K562 (cell line): ENCODE measurements at regions not wholly inside any gene's neighbourhood (a gene's known extent, or its start where the extent isn't known, plus 50 kb on each side); places are given as distances from the start of the nearest gene placed in this dataset.

Experiments used
- ATAC-seq: fragments of 200-7000 bp; cut with Tn5 transposase; 3 replicates; pipeline ENCODE4 v1.9.1; 2020; ENCODE audit warnings: moderate library complexity
- BruUV-seq: library from RNA; stranded (reverse); fragments of 400-500 nt; replicated peaks from 2 replicates; lab custom pipeline; 2021; lab: Mats Ljungman, UMichigan
- CTCF ChIA-PET: fragments of 300-600 bp; formaldehyde crosslinking; extraction: SDS; loops from one replicate; lab custom pipeline; 2021; ENCODE audit warnings: low intra/inter-chr PET ratio; lab: Yijun Ruan, JAX
- POLR2A ChIA-PET: fragments of 300-600, 350-650 bp; sonication (Branson Sonifier 250); formaldehyde crosslinking; extraction: SDS; loops from one replicate; lab custom pipeline; 2021; ENCODE audit warnings: antibody characterized with exemption, inconsistent platforms; lab: Yijun Ruan, JAX
- DNase-seq, 4 experiments: peaks; one replicate each; pipeline versions ENCODE4 v3.0.0 to v3.0.0-alpha.2; 2011 to 2018; ENCODE audit warnings: low spot score in 3 of 4, mixed read lengths in 3 of 4; ENCODE audit errors: extremely low read depth in 1 of 4
- FAIRE-seq: peaks from 2 replicates; lab custom pipeline; 2011; peaks lifted over from hg19 to GRCh38; lab: Jason Lieb, UNC
- H2AFZ ChIP-seq: 2 replicates; pipeline ENCODE4 v1.6.0; 2011; ENCODE audit warnings: low read depth, low read length, control low read depth, inconsistent platforms
- H3K27ac ChIP-seq: fragments of 200-600 bp; 3 replicates; pipeline ENCODE4 v1.8.0; 2011; ENCODE audit warnings: low read depth, mild to moderate bottlenecking, control low read depth, inconsistent platforms, low read length, moderate library complexity, mixed read lengths; ENCODE audit errors: extremely low read depth
- H3K27me3 ChIP-seq, 2 experiments: fragments of 300-600 bp in 1 of 2; 2 replicates in 1 of 2; 3 replicates in 1 of 2; pipeline versions ENCODE4 v1.6.0 to v1.8.0; 2011; ENCODE audit warnings: inconsistent platforms in 2 of 2, low read length in 2 of 2, mild to moderate bottlenecking in 1 of 2, mixed read lengths in 1 of 2, moderate library complexity in 1 of 2; ENCODE audit not compliant: control insufficient read depth in 2 of 2, insufficient read depth in 2 of 2
- H3K36me3 ChIP-seq: fragments of 300-600 bp; 3 replicates; pipeline ENCODE4 v1.8.0; 2011; ENCODE audit warnings: mild to moderate bottlenecking, low read length, inconsistent platforms; ENCODE audit not compliant: control insufficient read depth, insufficient read depth
- H3K4me1 ChIP-seq, 2 experiments: fragments of 200-600 bp in 1 of 2; replicated peaks in 1 of 2; 2 replicates in 1 of 2; 3 replicates in 1 of 2; pipeline versions ENCODE4 v1.5.1 to v1.8.0; 2011; ENCODE audit warnings: inconsistent platforms in 2 of 2, low read length in 2 of 2, mild to moderate bottlenecking in 1 of 2, mixed read lengths in 1 of 2, moderate library complexity in 1 of 2; ENCODE audit not compliant: control insufficient read depth in 2 of 2, insufficient read depth in 2 of 2
- H3K4me2 ChIP-seq: 2 replicates; pipeline ENCODE4 v1.6.1; 2011; ENCODE audit warnings: low read length, control low read depth, inconsistent platforms, mixed read lengths; ENCODE audit not compliant: insufficient read depth
- H3K4me3 ChIP-seq: fragments of 200-600 bp; sonication (generic), shearing (Covaris generic); 2 replicates; pipeline ENCODE4 v1.5.1; 2016; ENCODE audit warnings: control low read depth, inconsistent platforms
- H3K79me2 ChIP-seq: fragments of 200-600 bp; 3 replicates; pipeline ENCODE4 v1.8.0; 2011; ENCODE audit warnings: low read length, inconsistent platforms; ENCODE audit not compliant: control insufficient read depth, insufficient read depth
- H3K9ac ChIP-seq, 2 experiments: 2 replicates each; pipeline versions ENCODE4 v1.6.0 to v1.6.1; 2011; ENCODE audit warnings: low read depth in 2 of 2, low read length in 2 of 2, control low read depth in 1 of 2, inconsistent platforms in 1 of 2, mild to moderate bottlenecking in 1 of 2, mixed read lengths in 1 of 2; ENCODE audit not compliant: insufficient read depth in 1 of 2
- H3K9me1 ChIP-seq: one replicate; pipeline ENCODE4 v1.6.0; 2011; ENCODE audit warnings: inconsistent platforms, mild to moderate bottlenecking, low read length, moderate library complexity; ENCODE audit not compliant: control insufficient read depth, insufficient read depth
- H3K9me3 ChIP-seq: replicated peaks from 2 replicates; pipeline ENCODE4 v1.5.1; 2011; ENCODE audit warnings: low read depth, low read length, inconsistent platforms; ENCODE audit not compliant: control insufficient read depth, insufficient read depth
- H4K20me1 ChIP-seq: replicated peaks from 2 replicates; pipeline ENCODE4 v1.6.1; 2011; ENCODE audit warnings: low read length, inconsistent platforms, mixed read lengths; ENCODE audit not compliant: control insufficient read depth, insufficient read depth
- CEBPG ChIP-seq, 3 experiments: fragments of 200-800 bp in 1 of 3; sonication (Bioruptor generic) in 1 of 3; sonication (generic) in 1 of 3; formaldehyde crosslinking in 1 of 3; IDR thresholded peaks in 2 of 3; conservative IDR thresholded peaks in 1 of 3; 2 replicates each; pipeline versions ENCODE4 v1.6.1 to v1.8.0; 2016 to 2022; ENCODE audit warnings: missing compliant biosample characterization in 2 of 3, missing genetic modification characterization in 2 of 3, mild to moderate bottlenecking in 1 of 3, missing genetic modification reagents in 1 of 3
- CXXC5 ChIP-seq: fragments of 250-450 bp; sonication (Bioruptor Pico); IDR thresholded peaks from 2 replicates; pipeline ENCODE4 v1.8.0; 2022; ENCODE audit warnings: inconsistent platforms, mild to moderate bottlenecking, moderate library complexity
- KAT2B ChIP-seq: IDR thresholded peaks from one replicate; pipeline ENCODE4 v1.6.1; 2012; ENCODE audit warnings: low read depth, mild to moderate bottlenecking, control low read depth, inconsistent platforms, low read length, moderate library complexity
- KDM5B ChIP-seq: fragments of 200-600 bp; sonication (generic); IDR thresholded peaks from 2 replicates; pipeline ENCODE4 v1.6.1; 2012; ENCODE audit warnings: low read depth, mild to moderate bottlenecking, moderate library complexity, low read length, control low read depth, inconsistent platforms; ENCODE audit not compliant: insufficient replicate concordance
- MYBL2 ChIP-seq, 2 experiments: fragments of 450-650 bp in 1 of 2; sonication (generic) in 1 of 2; formaldehyde crosslinking in 1 of 2; IDR thresholded peaks; 2 replicates each; pipeline versions ENCODE4 v1.6.1 to v1.8.1; 2017 to 2022; ENCODE audit warnings: borderline replicate concordance in 1 of 2, inconsistent platforms in 1 of 2, low read depth in 1 of 2, mild to moderate bottlenecking in 1 of 2, missing genetic modification reagents in 1 of 2, moderate library complexity in 1 of 2
- OTX1 ChIP-seq: fragments of 450-650 bp; formaldehyde crosslinking; IDR thresholded peaks from 2 replicates; pipeline ENCODE4 v1.4.0; 2022; ENCODE audit warnings: mild to moderate bottlenecking
- RBM25 ChIP-seq: fragments of 200-400 bp; formaldehyde crosslinking; IDR thresholded peaks from 2 replicates; pipeline ENCODE4 v1.6.1; 2018; ENCODE audit warnings: low read length, low read depth, moderate library complexity; ENCODE audit not compliant: severe bottlenecking
- SRSF3 ChIP-seq: fragments of 200-400 bp; formaldehyde crosslinking; IDR thresholded peaks from 2 replicates; pipeline ENCODE4 v1.6.1; 2016; ENCODE audit warnings: mild to moderate bottlenecking, low read length, moderate library complexity; ENCODE audit not compliant: insufficient read depth
- TCF7L2 ChIP-seq: fragments of 150-350 bp; IDR thresholded peaks from 2 replicates; pipeline ENCODE4 v1.6.1; 2016; ENCODE audit warnings: low read depth, mild to moderate bottlenecking, low read length, moderate library complexity
- WHSC1 ChIP-seq: IDR thresholded peaks from one replicate; pipeline ENCODE4 v1.6.1; 2012; ENCODE audit warnings: low read length, control low read depth, inconsistent platforms
- ZFPM2 ChIP-seq: fragments of 250-450 bp; sonication (Bioruptor Pico); IDR thresholded peaks from 2 replicates; pipeline ENCODE4 v1.5.1; 2022; ENCODE audit warnings: mild to moderate bottlenecking
- ZNF134 ChIP-seq: fragments of 250-450 bp; sonication (Bioruptor Pico); conservative IDR thresholded peaks from 2 replicates; pipeline ENCODE4 v1.4.0; 2020
- ZNF197 ChIP-seq: fragments of 200-800 bp; sonication (Bioruptor generic); IDR thresholded peaks from 2 replicates; pipeline ENCODE4 v1.6.1; 2016; ENCODE audit warnings: low read depth, missing genetic modification characterization, missing compliant biosample characterization
- ZNF24 ChIP-seq: fragments of 450-650 bp; IDR thresholded peaks from 2 replicates; pipeline ENCODE4 v1.6.1; 2016
- ZNF277 ChIP-seq: fragments of 250-450 bp; sonication (Bioruptor Pico); IDR thresholded peaks from 2 replicates; pipeline ENCODE4 v1.8.0; 2022; ENCODE audit warnings: inconsistent platforms, mild to moderate bottlenecking, moderate library complexity, borderline replicate concordance
- ZNF408 ChIP-seq: fragments of 250-450 bp; sonication (Bioruptor Pico); IDR thresholded peaks from 2 replicates; pipeline ENCODE4 v1.4.0; 2020; ENCODE audit warnings: low read depth, mild to moderate bottlenecking, moderate library complexity
- ZNF785 ChIP-seq: fragments of 250-450 bp; sonication (Bioruptor Pico); IDR thresholded peaks from 2 replicates; pipeline ENCODE4 v1.4.0; 2020; ENCODE audit warnings: mild to moderate bottlenecking
- WGBS: fragments of 100-300 bp; shearing (Covaris generic); methylation state at CpG from one replicate; pipeline ENCODE4 v1.1.6; 2016; ENCODE audit warnings: low coverage, mixed read lengths; ENCODE audit not compliant: insufficient coverage; ENCODE audit errors: missing lambda C conversion rate; 5-methylcytosine and 5-hydroxymethylcytosine counted together
- in situ Hi-C: fragments of 300-500 bp; cut with MboI; formaldehyde crosslinking; loops from 4 replicates; pipeline ENCODE4 v1.15.0; 2018; ENCODE audit warnings: inconsistent platforms, mixed read lengths
- intact Hi-C: fragments of 100-400 bp; cut with micrococcal nuclease; formaldehyde crosslinking; loops from 2 replicates; pipeline ENCODE4 v1.14.2; 2022

GRCh38 chr10:118867768-118868167, 113.0 kb upstream of the CACUL1 start:
- Histone ChIP-seq H3K9ac (no peak overlapping the region), H3K4me2 (no peak overlapping the region), H3K36me3 (no peaks in the 10 kb centered on the region), H3K27ac (no peak overlapping the region), H3K4me1 (no peaks in the 10 kb centered on the region), H2AFZ (no peak overlapping the region), H3K9me3 (no peaks in the 10 kb centered on the region), H3K27me3 (peaks cover 0 to 7% of the 10 kb centered on the region in 2 experiments; a peak in 1 of 5 replicates), H3K4me3 (no peak overlapping the region), H4K20me1 (no peaks in the 10 kb centered on the region), H3K9me1 (no peaks in the 10 kb centered on the region), H3K79me2 (no peaks in the 10 kb centered on the region)
- FAIRE-seq (no peak), ATAC-seq (no peak), DNase-seq (no peak)
- WGBS = 0% methylated on average over 3 of the region's 3 CpGs
- POLR2A ChIA-PET = no interaction called here
- CTCF ChIA-PET = no interaction called here
- intact Hi-C loops = no loop called here
- in situ Hi-C loops = no loop called here
- peak; percentile 10 for TF ChIP-seq RBM25
- TF ChIP-seq ZNF134 (CRISPR knock-in tag) = peak; percentile 92
- no peak for TF ChIP-seq CXXC5 (CRISPR knock-in tag)
- BruUV-seq = no TSS peak

GRCh38 chr10:118868589-118868988, 113.8 kb upstream of the CACUL1 start:
- in situ Hi-C loops (no loop called here), intact Hi-C loops (no loop called here)
- Histone ChIP-seq H3K9me1 (no peaks in the 10 kb centered on the region), H3K4me1 (no peaks in the 10 kb centered on the region), H3K79me2 (no peaks in the 10 kb centered on the region), H4K20me1 (no peaks in the 10 kb centered on the region), H3K9me3 (no peaks in the 10 kb centered on the region), H3K4me2 (no peak overlapping the region), H3K27ac (no peak overlapping the region), H3K4me3 (no peak overlapping the region), H3K27me3 (peaks cover 2 to 7% of the 10 kb centered on the region in 2 experiments; a peak in 1 of 5 replicates), H2AFZ (no peak overlapping the region), H3K36me3 (no peaks in the 10 kb centered on the region), H3K9ac (no peak overlapping the region)
- POLR2A ChIA-PET = no interaction called here
- FAIRE-seq (no peak), DNase-seq (no peak), ATAC-seq (no peak)
- CTCF ChIA-PET = no interaction called here
- WGBS = 3% methylated on average over 3 of the region's 5 CpGs
- no TSS peak for BruUV-seq
- TF ChIP-seq OTX1 (no peak), ZNF408 (CRISPR knock-in tag) (no peak), TCF7L2 (no peak), MYBL2 (IDR thresholded peaks at IDR 0.05; ENCODE audit: low read depth) (no peak), MYBL2 (CRISPR knock-in tag; IDR thresholded peaks at IDR 0.05; ENCODE audit: borderline replicate concordance) (no peak), KDM5B (no peak), ZNF197 (CRISPR knock-in tag) (no peak), WHSC1 (no peak), KAT2B (no peak), ZNF785 (CRISPR knock-in tag) (no peak), SRSF3 (no peak), ZNF24 (no peak), ZFPM2 (CRISPR knock-in tag) (no peak), ZNF277 (CRISPR knock-in tag) (no peak), CEBPG (CRISPR knock-in tag; IDR thresholded peaks at IDR 0.05) (no peak), CEBPG (tag; conservative IDR thresholded peaks at IDR 0.05 in 1 of 2, IDR thresholded peaks at IDR 0.05 in 1 of 2) (no peak)
